BJ (cell line): ENCODE measurements at regions not wholly inside any gene's neighbourhood (a gene's known extent, or its start where the extent isn't known, plus 50 kb on each side); places are given as distances from the start of the nearest gene placed in this dataset.

ENCODE experiments used
- CTCF ChIA-PET: fragments of 350-600 bp; formaldehyde crosslinking; extraction: SDS; loops from one replicate; lab custom pipeline; 2021; ENCODE audit warnings: antibody characterized with exemption, inconsistent platforms; lab: Yijun Ruan, JAX
- POLR2A ChIA-PET: fragments of 300-600 bp; sonication (Branson Sonifier 250); formaldehyde crosslinking; extraction: SDS; loops from one replicate; lab custom pipeline; 2021; ENCODE audit warnings: antibody characterized with exemption; lab: Charles Lee
- DNase-seq: peaks from one replicate; pipeline ENCODE4 v3.0.0-alpha.2; 2011; ENCODE audit warnings: low read depth
- H3K27me3 ChIP-seq: 2 replicates; pipeline ENCODE4 v1.6.0; 2011; ENCODE audit warnings: low read length; ENCODE audit not compliant: control insufficient read depth, insufficient read depth
- H3K36me3 ChIP-seq: 2 replicates; pipeline ENCODE4 v1.5.1; 2011; ENCODE audit warnings: low read length; ENCODE audit not compliant: control insufficient read depth, insufficient read depth
- H3K4me3 ChIP-seq: 2 replicates; pipeline ENCODE4 v1.5.1; 2011; ENCODE audit warnings: low read depth, mild to moderate bottlenecking, control low read depth, low read length
- TF ChIP-seq, protein P1 (sequence below): IDR thresholded peaks from 2 replicates; pipeline ENCODE4 v1.5.1; 2011; ENCODE audit warnings: low read depth, mild to moderate bottlenecking, control low read depth, inconsistent platforms, low read length, moderate library complexity; ENCODE audit not compliant: insufficient read depth

GRCh38 chr9:86843206-86843605 lies 104.1 kb downstream of the GAS1 start:
- ChIA-PET POLR2A (no interaction called here), CTCF (interaction anchor here (0.6 to 2.2 kb wide), 4 partner anchors 9 to 98 kb away, joined by 3 to 4 read pairs (median 3); no protein-coding TSS in a partner anchor)
- Histone ChIP-seq H3K27me3 (no peaks in the 10 kb centered on the region), H3K4me3 (no peak overlapping the region), H3K36me3 (no peaks in the 10 kb centered on the region)
- no peak for DNase-seq
- TF ChIP-seq, protein P1, sequence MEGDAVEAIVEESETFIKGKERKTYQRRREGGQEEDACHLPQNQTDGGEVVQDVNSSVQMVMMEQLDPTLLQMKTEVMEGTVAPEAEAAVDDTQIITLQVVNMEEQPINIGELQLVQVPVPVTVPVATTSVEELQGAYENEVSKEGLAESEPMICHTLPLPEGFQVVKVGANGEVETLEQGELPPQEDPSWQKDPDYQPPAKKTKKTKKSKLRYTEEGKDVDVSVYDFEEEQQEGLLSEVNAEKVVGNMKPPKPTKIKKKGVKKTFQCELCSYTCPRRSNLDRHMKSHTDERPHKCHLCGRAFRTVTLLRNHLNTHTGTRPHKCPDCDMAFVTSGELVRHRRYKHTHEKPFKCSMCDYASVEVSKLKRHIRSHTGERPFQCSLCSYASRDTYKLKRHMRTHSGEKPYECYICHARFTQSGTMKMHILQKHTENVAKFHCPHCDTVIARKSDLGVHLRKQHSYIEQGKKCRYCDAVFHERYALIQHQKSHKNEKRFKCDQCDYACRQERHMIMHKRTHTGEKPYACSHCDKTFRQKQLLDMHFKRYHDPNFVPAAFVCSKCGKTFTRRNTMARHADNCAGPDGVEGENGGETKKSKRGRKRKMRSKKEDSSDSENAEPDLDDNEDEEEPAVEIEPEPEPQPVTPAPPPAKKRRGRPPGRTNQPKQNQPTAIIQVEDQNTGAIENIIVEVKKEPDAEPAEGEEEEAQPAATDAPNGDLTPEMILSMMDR, result no peak

DNA sequence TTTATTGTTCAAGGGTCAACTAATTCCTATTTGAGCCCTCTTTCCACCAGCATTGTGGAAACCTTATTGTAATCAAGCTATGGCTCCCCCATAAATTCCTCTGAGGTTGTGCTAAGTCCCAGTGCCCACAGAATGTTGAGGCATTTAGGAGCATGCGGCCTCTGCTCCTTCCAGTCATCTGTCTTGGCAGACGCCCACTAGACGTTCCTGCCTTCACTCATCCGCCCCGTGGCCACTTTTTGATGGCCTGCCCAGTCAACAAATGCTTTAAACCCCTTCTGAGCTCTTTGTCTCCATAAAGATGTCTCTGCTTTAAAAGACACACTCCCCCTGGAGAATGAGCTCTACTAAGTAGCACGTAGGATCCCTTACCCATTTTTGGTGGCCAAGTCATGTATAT lies 104.7 kb downstream of the GAS1 start:
- no peaks in the 10 kb centered on the region for H3K36me3 ChIP-seq
- no peaks in the 10 kb centered on the region for H3K27me3 ChIP-seq
- ChIA-PET POLR2A (no interaction called here), CTCF (interaction anchor here (1.2 kb wide), 1 partner anchor 10 kb away, joined by 3 read pairs; no protein-coding TSS in a partner anchor)
- TF ChIP-seq, protein P1, result no peak
- H3K4me3 ChIP-seq, result no peak overlapping the region
- no peak for DNase-seq

GRCh38 chr9:86839522-86839921 lies 107.8 kb downstream of the GAS1 start:
- CTCF ChIA-PET, result no interaction called here
- TF ChIP-seq, protein P1, result no peak
- POLR2A ChIA-PET, result no interaction called here

GRCh38 chr9:86838519-86839497 lies 108.5 kb downstream of the GAS1 start:
- no peaks in the 10 kb centered on the region for H3K36me3 ChIP-seq
- TF ChIP-seq, protein P1, result no peak
- ChIA-PET POLR2A (no interaction called here), CTCF (no interaction called here)
- H3K4me3 ChIP-seq, result no peak overlapping the region
- DNase-seq, result no peak
- no peaks in the 10 kb centered on the region for H3K27me3 ChIP-seq

More at GRCh38 chr9:86839522-86839921, 107.8 kb downstream of the GAS1 start:
- no peaks in the 10 kb centered on the region for H3K36me3 ChIP-seq
- DNase-seq, result no peak
- H3K27me3 ChIP-seq, result no peaks in the 10 kb centered on the region
- H3K4me3 ChIP-seq, result no peak overlapping the region

DNA sequence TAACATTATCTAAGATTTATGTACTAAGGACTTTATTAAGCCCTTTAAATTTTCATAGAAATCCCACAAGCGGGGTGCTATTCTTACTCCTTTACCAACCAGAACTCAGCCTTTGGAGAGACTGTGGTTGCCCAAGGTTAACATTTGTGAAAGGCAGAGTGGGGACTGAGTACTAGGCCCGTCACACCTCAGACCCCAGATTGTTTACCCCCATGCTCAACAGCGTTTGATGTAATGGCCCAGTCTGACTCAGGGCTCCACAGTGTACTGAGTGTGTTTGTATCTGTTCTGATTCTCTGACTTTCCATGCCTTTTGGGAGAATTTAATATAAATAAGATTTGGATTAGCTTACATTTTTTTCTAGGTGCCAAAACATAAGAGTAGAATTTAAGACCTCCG lies 110.0 kb downstream of the GAS1 start:
- Histone ChIP-seq H3K27me3 (no peaks in the 10 kb centered on the region), H3K36me3 (no peaks in the 10 kb centered on the region), H3K4me3 (no peak overlapping the region)
- POLR2A ChIA-PET, result no interaction called here
- TF ChIP-seq, protein P1, result no peak
- CTCF ChIA-PET, result no interaction called here
- DNase-seq, result no peak
